H54 (cell line): ENCODE measurements at regions not wholly inside any gene's neighbourhood (a gene's known extent, or its start where the extent isn't known, plus 50 kb on each side); places are given as distances from the start of the nearest gene placed in this dataset.
"Not testable (repeated sequence)": the region's sequence is repeated elsewhere in the genome, so short reads cannot be mapped to it uniquely, and the experiment has no call there.

Source experiments
- DNase-seq: peaks from one replicate; pipeline ENCODE4 v3.0.0; 2011; ENCODE audit warnings: low spot score, mixed read lengths; ENCODE audit not compliant: insufficient read length
- FAIRE-seq: peaks from 3 replicates; lab custom pipeline; 2011; peaks lifted over from hg19 to GRCh38; lab: Jason Lieb, UNC
- POLR2A ChIP-seq: IDR thresholded peaks from 2 replicates; pipeline ENCODE4 v1.6.1; 2011; ENCODE audit warnings: low read depth, mild to moderate bottlenecking, low read length

GRCh38 chr16:29315916-29316517, 90.5 kb downstream of the NPIPB11 start:
- no peak for FAIRE-seq
- no peak for DNase-seq
- no peak for TF ChIP-seq POLR2A

- FAIRE-seq (no peak), DNase-seq (no peak)
- no peak for TF ChIP-seq POLR2A
Measured at GRCh38 chr16:29315046-29315445, 91.5 kb downstream of the NPIPB11 start.

GRCh38 chr16:29314292-29314934, 92.1 kb downstream of the NPIPB11 start:
- DNase-seq = no peak
- FAIRE-seq = no peak
- no peak for TF ChIP-seq POLR2A

GRCh38 chr16:29313559-29314048, 92.9 kb downstream of the NPIPB11 start:
- DNase-seq (no peak), FAIRE-seq (no peak)
- no peak for TF ChIP-seq POLR2A

GRCh38 chr16:29312835-29313558, 93.5 kb downstream of the NPIPB11 start:
- no peak for TF ChIP-seq POLR2A
- FAIRE-seq = no peak
- DNase-seq = no peak

- FAIRE-seq, DNase-seq: not testable (repeated sequence)
Measured at GRCh38 chr16:29312345-29312675, 94.2 kb downstream of the NPIPB11 start.

- TF ChIP-seq POLR2A = no peak
- no peak for DNase-seq
- FAIRE-seq = no peak
Measured at GRCh38 chr16:29311461-29312344, 94.8 kb downstream of the NPIPB11 start.

GRCh38 chr16:29310852-29311314, 95.6 kb downstream of the NPIPB11 start:
- TF ChIP-seq POLR2A = no peak
- FAIRE-seq = no peak
- DNase-seq = no peak

GRCh38 chr16:29310243-29310642, 96.3 kb downstream of the NPIPB11 start:
- not testable (repeated sequence) for FAIRE-seq, DNase-seq

- not testable (repeated sequence) for FAIRE-seq, DNase-seq
Measured at GRCh38 chr16:29309601-29310000, 96.9 kb downstream of the NPIPB11 start.

GRCh38 chr16:29308644-29309546, 97.6 kb downstream of the NPIPB11 start:
- TF ChIP-seq POLR2A = no peak
- FAIRE-seq = no peak
- no peak for DNase-seq

- TF ChIP-seq POLR2A = no peak
- no peak for DNase-seq
- FAIRE-seq = no peak
Measured at GRCh38 chr16:29307598-29308507, 98.7 kb downstream of the NPIPB11 start.
